ENCODE measurements at regions not wholly inside any gene's neighbourhood (a gene's known extent, or its start where the extent isn't known, plus 50 kb on each side); places are given as distances from the start of the nearest gene placed in this dataset.

GRCh38 chr2:198483051-198483450, 678.7 kb downstream of the PLCL1 start:
- no peak for TF ChIP-seq ATF1 (CRISPR knock-in tag; IDR thresholded peaks at IDR 0.05)
- TF ChIP-seq NFATC4 (CRISPR knock-in tag; IDR thresholded peaks at IDR 0.05): no peak
- TF ChIP-seq TEAD1 (CRISPR knock-in tag; IDR thresholded peaks at IDR 0.05): no peak
- TF ChIP-seq PRRX2 (CRISPR knock-in tag; IDR thresholded peaks at IDR 0.05): no peak
- Mint-ChIP-seq H3K27ac (no peak overlapping the region), H3K4me3 (no peak overlapping the region), H3K9me3 (no peaks in the 10 kb centered on the region), H3K36me3 (no peaks in the 10 kb centered on the region), H3K4me1 (peaks cover 3% of the 10 kb centered on the region), H3K27me3 (ENCODE audit: low read depth) (no peaks in the 10 kb centered on the region)
- POLR2A ChIA-PET: no interaction called here
- CTCF ChIA-PET: no interaction called here
- DNase-seq (ENCODE audit: low spot score): no peak
- no peak for ATAC-seq

- H3K4me3 Mint-ChIP-seq: no peak overlapping the region
Measured at GRCh38 chr2:198479065-198479464, 674.7 kb downstream of the PLCL1 start.

GRCh38 chr2:198478361-198478760, 674.0 kb downstream of the PLCL1 start:
- no peaks in the 10 kb centered on the region for H3K9me3 Mint-ChIP-seq
- H3K36me3 Mint-ChIP-seq: no peaks in the 10 kb centered on the region
- no peak for DNase-seq (ENCODE audit: low spot score)
- ChIA-PET POLR2A (no interaction called here), CTCF (no interaction called here)
- H3K27me3 Mint-ChIP-seq (ENCODE audit: low read depth): no peaks in the 10 kb centered on the region
- H3K27ac Mint-ChIP-seq: no peak overlapping the region
- no peak overlapping the region for H3K4me3 Mint-ChIP-seq
- ATAC-seq: no peak
- peaks cover 7% of the 10 kb centered on the region for H3K4me1 Mint-ChIP-seq
- TF ChIP-seq CTCF (IDR thresholded peaks at IDR 0.05) (no peak), ZNF317 (CRISPR knock-in tag; IDR thresholded peaks at IDR 0.05; ENCODE audit: borderline replicate concordance, low read depth) (no peak), PRDM15 (CRISPR knock-in tag; IDR thresholded peaks at IDR 0.05) (no peak), ZNF396 (CRISPR knock-in tag; IDR thresholded peaks at IDR 0.05; ENCODE audit: borderline replicate concordance) (no peak), CDX4 (CRISPR knock-in tag; IDR thresholded peaks at IDR 0.05; ENCODE audit: borderline replicate concordance) (no peak)

More at GRCh38 chr2:198479065-198479464, 674.7 kb downstream of the PLCL1 start:
- ChIA-PET POLR2A (no interaction called here), CTCF (interaction anchor here (1.8 kb wide), 1 partner anchor 8 kb away, joined by 7 read pairs; no protein-coding TSS in a partner anchor)
- DNase-seq (ENCODE audit: low spot score) (no peak), ATAC-seq (no peak)
- Mint-ChIP-seq H3K36me3 (no peaks in the 10 kb centered on the region), H3K9me3 (no peaks in the 10 kb centered on the region), H3K27ac (no peak overlapping the region), H3K27me3 (ENCODE audit: low read depth) (no peaks in the 10 kb centered on the region), H3K4me1 (peaks cover 7% of the 10 kb centered on the region)
- TF ChIP-seq RELA (CRISPR knock-in tag; IDR thresholded peaks at IDR 0.05; ENCODE audit: borderline replicate concordance) (no peak), ETV6 (CRISPR knock-in tag; IDR thresholded peaks at IDR 0.05) (no peak), TEAD1 (CRISPR knock-in tag; IDR thresholded peaks at IDR 0.05) (no peak), ZNF219 (CRISPR knock-in tag; IDR thresholded peaks at IDR 0.05; ENCODE audit: borderline replicate concordance) (no peak), ZSCAN18 (CRISPR knock-in tag; IDR thresholded peaks at IDR 0.05) (no peak), ELF4 (CRISPR knock-in tag; IDR thresholded peaks at IDR 0.05; ENCODE audit: low read depth) (no peak), PREB (CRISPR knock-in tag; IDR thresholded peaks at IDR 0.05; ENCODE audit: borderline replicate concordance) (no peak), ZNF512 (CRISPR knock-in tag; IDR thresholded peaks at IDR 0.05; ENCODE audit: borderline replicate concordance) (no peak), TEAD4 (CRISPR knock-in tag; IDR thresholded peaks at IDR 0.05) (no peak), E2F5 (CRISPR knock-in tag; IDR thresholded peaks at IDR 0.05) (no peak), JUN (CRISPR knock-in tag; IDR thresholded peaks at IDR 0.05) (no peak), NFATC4 (CRISPR knock-in tag; IDR thresholded peaks at IDR 0.05) (no peak), SP1 (CRISPR knock-in tag; conservative IDR thresholded peaks at IDR 0.05) (no peak), TCF7 (CRISPR knock-in tag; IDR thresholded peaks at IDR 0.05; ENCODE audit: low read depth) (no peak)

Data from WTC11 (cell line).